Kidney (tissue), 13 donors: ENCODE measurements at regions not wholly inside any gene's neighbourhood (a gene's known extent, or its start where the extent isn't known, plus 50 kb on each side); places are given as distances from the start of the nearest gene placed in this dataset.

Source experiments
- DNase-seq, 5 donors: peaks; one replicate each; pipeline ENCODE4 v3.0.0-alpha.2; 2013 to 2020
- FAIRE-seq: peaks from 2 replicates; lab custom pipeline; 2012; peaks lifted over from hg19 to GRCh38; lab: Jason Lieb, UNC
- H3K27ac ChIP-seq, 2 donors: one replicate each; pipeline ENCODE4 v1.7.0; 2013; ENCODE audit warnings: low read depth in 2 of 2, low read length in 2 of 2, inconsistent platforms in 1 of 2
- H3K27me3 ChIP-seq: one replicate; pipeline ENCODE4 v1.7.1; 2013; ENCODE audit warnings: low read length, inconsistent platforms; ENCODE audit not compliant: control insufficient read depth, insufficient read depth
- H3K36me3 ChIP-seq, 3 donors: one replicate each; pipeline versions ENCODE4 v1.7.0 to v1.7.1; 2013; ENCODE audit warnings: low read length in 3 of 3, control low read depth in 1 of 3, inconsistent platforms in 1 of 3; ENCODE audit not compliant: insufficient read depth in 3 of 3, control insufficient read depth in 2 of 3
- H3K4me1 ChIP-seq, 3 donors: one replicate each; pipeline versions ENCODE4 v1.7.0 to v1.7.1; 2013; ENCODE audit warnings: low read length in 3 of 3, inconsistent platforms in 1 of 3, low read depth in 1 of 3; ENCODE audit not compliant: control insufficient read depth in 2 of 3, insufficient read depth in 2 of 3
- H3K4me3 ChIP-seq, 3 donors: one replicate each; pipeline versions ENCODE4 v1.7.0 to v1.8.1; 2013; ENCODE audit warnings: low read length in 3 of 3, control low read depth in 1 of 3, inconsistent platforms in 1 of 3
- H3K9ac ChIP-seq, 3 donors: one replicate each; pipeline versions ENCODE4 v1.7.0 to v1.7.1; 2013; ENCODE audit warnings: low read length in 3 of 3, control low read depth in 1 of 3, inconsistent platforms in 1 of 3
- H3K9me3 ChIP-seq, 3 donors: one replicate each; pipeline versions ENCODE4 v1.7.0 to v1.7.1; 2013; ENCODE audit warnings: low read length in 3 of 3, control low read depth in 1 of 3, inconsistent platforms in 1 of 3; ENCODE audit not compliant: control insufficient read depth in 2 of 3, insufficient read depth in 1 of 3
- intact Hi-C: fragments of 100-400 bp; cut with DNase I; formaldehyde crosslinking; loops from one replicate; pipeline ENCODE4 v1.11.1; 2022
- TF ChIP-seq, protein P1 (sequence below): IDR thresholded peaks from 3 replicates; pipeline ENCODE4 v1.5.1; 2012; ENCODE audit warnings: mild to moderate bottlenecking, moderate library complexity, borderline replicate concordance; ENCODE audit not compliant: insufficient read depth; ENCODE audit errors: extremely low read depth
- donor health status: control.
- donor health status: control.
- donor health status: control.
- donor health status: control.
- donor health status: control.
- donor health status: DM: yes; HTN: yes; CAD: no.
- donor health status: Normal renal cell carcinoma (clear cell type).

GRCh38 chr14:87161502-87161901, 831.5 kb downstream of the GALC start:
- FAIRE-seq, result no peak
- peak in 3 of 5 donors; percentile 11 to 17 (median 15) for DNase-seq

DNA sequence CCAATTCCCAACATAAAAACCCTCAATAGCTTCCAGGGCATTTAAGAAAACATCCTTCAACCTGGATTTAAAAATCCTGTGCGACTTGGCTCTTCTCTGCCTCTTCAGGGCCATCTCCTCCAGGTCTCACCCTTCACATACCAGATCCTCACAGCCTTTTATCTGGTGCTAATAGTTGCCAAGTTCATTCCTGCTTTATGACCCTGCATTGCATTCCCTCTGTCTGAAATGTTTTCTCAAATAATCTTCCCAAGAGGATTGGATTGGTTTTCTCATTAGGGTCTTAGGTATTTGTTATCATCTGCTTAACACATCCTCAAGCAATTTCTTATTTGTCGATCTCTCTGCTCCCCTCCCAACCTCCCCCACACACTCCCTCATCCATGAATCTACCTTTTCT, 832.0 kb downstream of the GALC start:
- H3K4me1 ChIP-seq, result no peaks in the 10 kb centered on the region
- no peak overlapping the region for H3K4me3 ChIP-seq
- H3K9me3 ChIP-seq, result no peaks in the 10 kb centered on the region
- no peaks in the 10 kb centered on the region for H3K36me3 ChIP-seq
- TF ChIP-seq, protein P1, sequence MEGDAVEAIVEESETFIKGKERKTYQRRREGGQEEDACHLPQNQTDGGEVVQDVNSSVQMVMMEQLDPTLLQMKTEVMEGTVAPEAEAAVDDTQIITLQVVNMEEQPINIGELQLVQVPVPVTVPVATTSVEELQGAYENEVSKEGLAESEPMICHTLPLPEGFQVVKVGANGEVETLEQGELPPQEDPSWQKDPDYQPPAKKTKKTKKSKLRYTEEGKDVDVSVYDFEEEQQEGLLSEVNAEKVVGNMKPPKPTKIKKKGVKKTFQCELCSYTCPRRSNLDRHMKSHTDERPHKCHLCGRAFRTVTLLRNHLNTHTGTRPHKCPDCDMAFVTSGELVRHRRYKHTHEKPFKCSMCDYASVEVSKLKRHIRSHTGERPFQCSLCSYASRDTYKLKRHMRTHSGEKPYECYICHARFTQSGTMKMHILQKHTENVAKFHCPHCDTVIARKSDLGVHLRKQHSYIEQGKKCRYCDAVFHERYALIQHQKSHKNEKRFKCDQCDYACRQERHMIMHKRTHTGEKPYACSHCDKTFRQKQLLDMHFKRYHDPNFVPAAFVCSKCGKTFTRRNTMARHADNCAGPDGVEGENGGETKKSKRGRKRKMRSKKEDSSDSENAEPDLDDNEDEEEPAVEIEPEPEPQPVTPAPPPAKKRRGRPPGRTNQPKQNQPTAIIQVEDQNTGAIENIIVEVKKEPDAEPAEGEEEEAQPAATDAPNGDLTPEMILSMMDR, result no peak
- intact Hi-C loops, result no loop called here
- DNase-seq (peak in 2 of 5 donors; percentile 44 to 61), FAIRE-seq (no peak)
- H3K9ac ChIP-seq, result no peak overlapping the region
- no peaks in the 10 kb centered on the region for H3K27me3 ChIP-seq
- H3K27ac ChIP-seq, result no peak overlapping the region

More at GRCh38 chr14:87161502-87161901, 831.5 kb downstream of the GALC start:
- H3K4me3 ChIP-seq, result no peak overlapping the region
- H3K4me1 ChIP-seq, result no peaks in the 10 kb centered on the region
- no peaks in the 10 kb centered on the region for H3K36me3 ChIP-seq
- intact Hi-C loops, result no loop called here
- H3K9ac ChIP-seq, result no peak overlapping the region
- no peaks in the 10 kb centered on the region for H3K9me3 ChIP-seq
- no peaks in the 10 kb centered on the region for H3K27me3 ChIP-seq
- TF ChIP-seq, protein P1, result no peak
- no peak overlapping the region for H3K27ac ChIP-seq

DNA sequence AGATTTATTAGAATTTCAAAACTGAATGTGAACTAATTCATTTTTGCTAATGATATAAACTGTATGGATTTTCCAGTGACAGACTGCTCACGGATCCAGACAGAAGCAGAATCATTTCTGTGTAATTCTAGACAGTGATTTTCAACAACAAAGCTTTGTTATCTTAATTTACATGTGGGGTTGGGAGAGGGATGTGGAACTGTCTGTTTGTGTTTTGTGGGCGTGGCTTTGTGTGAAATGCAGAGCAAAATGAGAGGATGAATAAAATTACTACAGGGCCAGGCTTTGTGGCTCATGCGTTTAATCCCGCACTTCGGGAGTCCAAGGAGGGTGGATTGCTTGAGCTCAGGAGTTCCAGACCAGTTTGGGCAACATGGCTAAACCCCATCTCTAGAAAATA, 834.7 kb downstream of the GALC start:
- no peak overlapping the region for H3K27ac ChIP-seq
- H3K4me1 ChIP-seq, result no peaks in the 10 kb centered on the region
- DNase-seq (no peak), FAIRE-seq (no peak)
- no peaks in the 10 kb centered on the region for H3K36me3 ChIP-seq
- H3K9me3 ChIP-seq, result no peaks in the 10 kb centered on the region
- intact Hi-C loops, result no loop called here
- no peaks in the 10 kb centered on the region for H3K27me3 ChIP-seq
- H3K9ac ChIP-seq, result no peak overlapping the region
- TF ChIP-seq, protein P1, result no peak
- no peak overlapping the region for H3K4me3 ChIP-seq

GRCh38 chr14:87156878-87157277, 836.1 kb downstream of the GALC start:
- no peak for FAIRE-seq
- no peaks in the 10 kb centered on the region for H3K27me3 ChIP-seq
- no peaks in the 10 kb centered on the region for H3K4me1 ChIP-seq

More at GRCh38 chr14:87156878-87157277, 836.1 kb downstream of the GALC start:
- no peak for DNase-seq
- Histone ChIP-seq H3K27ac (no peak overlapping the region), H3K36me3 (no peaks in the 10 kb centered on the region), H3K9me3 (no peaks in the 10 kb centered on the region), H3K4me3 (no peak overlapping the region), H3K9ac (no peak overlapping the region)
- intact Hi-C loops, result no loop called here
- TF ChIP-seq, protein P1, result no peak
